CD14-positive monocyte (primary cell): ENCODE measurements at regions not wholly inside any gene's neighbourhood (a gene's known extent, or its start where the extent isn't known, plus 50 kb on each side); places are given as distances from the start of the nearest gene placed in this dataset.

Source experiments
- DNase-seq, 3 donors: peaks; one replicate each; pipeline ENCODE4 v3.0.0-alpha.2; 2011 to 2022
- H2AFZ ChIP-seq: 2 replicates; pipeline ENCODE4 v1.6.0; 2012; ENCODE audit warnings: mild to moderate bottlenecking, low read depth, low read length, inconsistent platforms; ENCODE audit not compliant: insufficient read depth, poor library complexity, severe bottlenecking
- H3K27ac ChIP-seq, 2 donors: 1 replicate in 1 of 2; 2 replicates in 1 of 2; pipeline ENCODE4 v1.5.1; 2012 to 2013; ENCODE audit warnings: low read length in 2 of 2, control low read depth in 1 of 2, inconsistent platforms in 1 of 2, low read depth in 1 of 2, mild to moderate bottlenecking in 1 of 2
- H3K27me3 ChIP-seq, 2 donors: one replicate each; pipeline versions ENCODE4 v1.6.0 to v1.6.1; 2011 to 2013; ENCODE audit warnings: low read length in 2 of 2; ENCODE audit not compliant: control insufficient read depth in 2 of 2, insufficient read depth in 2 of 2
- H3K36me3 ChIP-seq, 2 donors: replicated peaks in 1 of 2; 1 replicate in 1 of 2; 2 replicates in 1 of 2; pipeline versions ENCODE4 v1.5.1 to v1.6.1; 2012 to 2013; ENCODE audit warnings: low read length in 2 of 2, control low read depth in 1 of 2, inconsistent platforms in 1 of 2, mild to moderate bottlenecking in 1 of 2; ENCODE audit not compliant: insufficient read depth in 2 of 2, control insufficient read depth in 1 of 2
- H3K4me1 ChIP-seq, 2 donors: 1 replicate in 1 of 2; 2 replicates in 1 of 2; pipeline versions ENCODE4 v1.5.1 to v1.6.1; 2012 to 2013; ENCODE audit warnings: low read length in 2 of 2, control low read depth in 1 of 2, inconsistent platforms in 1 of 2, mild to moderate bottlenecking in 1 of 2, moderate library complexity in 1 of 2; ENCODE audit not compliant: insufficient read depth in 2 of 2, control insufficient read depth in 1 of 2
- H3K4me2 ChIP-seq: replicated peaks from 2 replicates; pipeline ENCODE3; 2012; ENCODE audit warnings: low read length, moderate library complexity, mild to moderate bottlenecking; ENCODE audit not compliant: poor library complexity, severe bottlenecking; ENCODE audit errors: extremely low read depth
- H3K4me3 ChIP-seq, 3 experiments: fragments of 200-600 bp in 1 of 3; sonication (generic) in 1 of 3; replicated peaks in 1 of 3; 1 replicate in 2 of 3; 2 replicates in 1 of 3; pipeline ENCODE4 v1.5.1; 2011 to 2013; ENCODE audit warnings: low read length in 3 of 3, mild to moderate bottlenecking in 3 of 3, control low read depth in 2 of 3, low read depth in 2 of 3, inconsistent platforms in 1 of 3, moderate library complexity in 1 of 3
- H3K79me2 ChIP-seq: 2 replicates; pipeline ENCODE4 v1.6.0; 2012; ENCODE audit warnings: mild to moderate bottlenecking, control low read depth, inconsistent platforms, low read length, moderate library complexity; ENCODE audit not compliant: insufficient read depth
- H3K9ac ChIP-seq: 2 replicates; pipeline ENCODE4 v1.6.0; 2017; ENCODE audit warnings: low read length, mild to moderate bottlenecking; ENCODE audit not compliant: insufficient read depth, poor library complexity, severe bottlenecking
- H3K9me3 ChIP-seq, 2 donors: replicated peaks in 1 of 2; 1 replicate in 1 of 2; 2 replicates in 1 of 2; pipeline versions ENCODE4 v1.5.1 to v1.6.1; 2012 to 2013; ENCODE audit warnings: low read length in 2 of 2, control low read depth in 1 of 2; ENCODE audit not compliant: control insufficient read depth in 1 of 2, insufficient read depth in 1 of 2
- H4K20me1 ChIP-seq: 2 replicates; pipeline ENCODE4 v1.6.0; 2012; ENCODE audit warnings: mild to moderate bottlenecking, low read length, control low read depth, moderate library complexity; ENCODE audit not compliant: insufficient read depth
- H3K27ac Mint-ChIP-seq, 7 donors: one replicate each; pipeline ENCODE4 v1.8.0; 2020; ENCODE audit warnings: mild to moderate bottlenecking in 7 of 7, mixed read lengths in 7 of 7, moderate library complexity in 6 of 7, inconsistent platforms in 2 of 7
- H3K27me3 Mint-ChIP-seq, 3 donors: one replicate each; pipeline ENCODE4 v1.8.0; 2021 to 2022; ENCODE audit warnings: low read depth in 3 of 3, mild to moderate bottlenecking in 3 of 3, mixed read lengths in 3 of 3, moderate library complexity in 3 of 3, inconsistent platforms in 1 of 3
- H3K36me3 Mint-ChIP-seq, 2 donors: one replicate each; pipeline ENCODE4 v1.8.0; 2020; ENCODE audit warnings: mixed read lengths in 2 of 2, inconsistent platforms in 1 of 2, mild to moderate bottlenecking in 1 of 2
- H3K4me1 Mint-ChIP-seq: one replicate; pipeline ENCODE4 v1.8.0; 2020; ENCODE audit warnings: mild to moderate bottlenecking, mixed read lengths
- H3K4me3 Mint-ChIP-seq, 2 donors: one replicate each; pipeline ENCODE4 v1.8.0; 2020; ENCODE audit warnings: mild to moderate bottlenecking in 2 of 2, mixed read lengths in 2 of 2, moderate library complexity in 1 of 2
- H3K9me3 Mint-ChIP-seq, 7 donors: one replicate each; pipeline ENCODE4 v1.8.0; 2020 to 2022; ENCODE audit warnings: mixed read lengths in 7 of 7, mild to moderate bottlenecking in 6 of 7, moderate library complexity in 6 of 7, inconsistent platforms in 2 of 7
- CTCF ChIP-seq: fragments of 200-600 bp; IDR thresholded peaks from one replicate; pipeline ENCODE4 v1.8.0; 2022; ENCODE audit warnings: antibody characterized with exemption, mild to moderate bottlenecking
- WGBS: methylation state at CpG from one replicate; pipeline ENCODE4 v1.1.5; 2013; ENCODE audit warnings: missing lambda C conversion rate; ENCODE audit not compliant: insufficient coverage; 5-methylcytosine and 5-hydroxymethylcytosine counted together
- intact Hi-C, 2 donors: fragments of 100-400 bp; cut with micrococcal nuclease; formaldehyde crosslinking; loops; one replicate each; pipeline versions ENCODE4 v1.15.0 to v1.15.1; 2023

- H3K4me3 ChIP-seq, result peak overlapping the region in 1 of 3 experiments; percentile 47
- peaks cover 15% of the 10 kb centered on the region for H3K4me1 Mint-ChIP-seq
- WGBS, result no CpG with 5 or more reads among the region's 3 CpGs
- H3K4me3 Mint-ChIP-seq, result peak overlapping the region; percentile 67 to 85
- TF ChIP-seq CTCF, result no peak
- intact Hi-C loops, result no loop called here
- no peak overlapping the region for H3K9ac ChIP-seq
- H4K20me1 ChIP-seq, result no peaks in the 10 kb centered on the region
- peaks cover 0 to 12% of the 10 kb centered on the region in 2 donors for H3K4me1 ChIP-seq
- no peaks in the 10 kb centered on the region for H3K27me3 ChIP-seq
- H2AFZ ChIP-seq, result peak overlapping the region; percentile 46
- peak overlapping the region in 1 of 2 donors; percentile 11 for H3K27ac ChIP-seq
- peak in 1 of 3 donors; percentile 17 for DNase-seq
- peaks cover 0 to 3% (median 0%) of the 10 kb centered on the region in 7 donors for H3K9me3 Mint-ChIP-seq
- H3K27ac Mint-ChIP-seq, result peak overlapping the region in 2 of 7 donors; percentile 42 to 70
- H3K36me3 Mint-ChIP-seq, result no peaks in the 10 kb centered on the region
- H3K36me3 ChIP-seq, result no peaks in the 10 kb centered on the region
- H3K27me3 Mint-ChIP-seq, result peaks cover 0 to 3% (median 2%) of the 10 kb centered on the region in 3 donors
- peak overlapping the region; percentile 41 for H3K4me2 ChIP-seq
- no peaks in the 10 kb centered on the region for H3K79me2 ChIP-seq
- no peaks in the 10 kb centered on the region for H3K9me3 ChIP-seq
These were observed 152.9 kb downstream of the TM2D1 start for GRCh38 chr1:61572046-61572445.

- H3K9me3 ChIP-seq, result peaks cover 14 to 18% of the 10 kb centered on the region in 2 donors
- H3K36me3 Mint-ChIP-seq, result peaks cover 0 to 6% of the 10 kb centered on the region in 2 donors
These were observed 154.8 kb downstream of the TM2D1 start for GRCh38 chr1:61570191-61570590.

More at GRCh38 chr1:61570191-61570590, 154.8 kb downstream of the TM2D1 start:
- no peak for TF ChIP-seq CTCF
- Histone ChIP-seq H3K4me2 (no peak overlapping the region), H3K79me2 (no peaks in the 10 kb centered on the region), H4K20me1 (no peaks in the 10 kb centered on the region), H3K4me3 (no peak overlapping the region), H2AFZ (no peak overlapping the region), H3K4me1 (peaks cover 0 to 12% of the 10 kb centered on the region in 2 donors), H3K27me3 (no peaks in the 10 kb centered on the region), H3K36me3 (no peaks in the 10 kb centered on the region), H3K9ac (no peak overlapping the region), H3K27ac (no peak overlapping the region)
- Mint-ChIP-seq H3K4me3 (no peak overlapping the region), H3K27ac (no peak overlapping the region), H3K4me1 (peaks cover 15% of the 10 kb centered on the region), H3K9me3 (peaks cover 7 to 16% (median 15%) of the 10 kb centered on the region in 7 donors), H3K27me3 (peaks cover 0 to 2% (median 0%) of the 10 kb centered on the region in 3 donors)
- no peak for DNase-seq
- WGBS, result no CpG with 5 or more reads among the region's 1 CpG
- intact Hi-C loops, result no loop called here
